Sigmoid colon (tissue), 4 donors: ENCODE measurements at regions not wholly inside any gene's neighbourhood (a gene's known extent, or its start where the extent isn't known, plus 50 kb on each side); places are given as distances from the start of the nearest gene placed in this dataset.

ENCODE experiments used
- CTCF ChIP-seq, 4 experiments: fragments of 450-650 bp in 3 of 4; fragments of 200-600 bp in 1 of 4; IDR thresholded peaks; one replicate each; pipeline ENCODE4 v1.5.1; 2016 to 2019; ENCODE audit warnings: antibody characterized with exemption in 4 of 4, mild to moderate bottlenecking in 3 of 4, moderate library complexity in 2 of 4
- EP300 ChIP-seq, 4 donors: sonication (generic); formaldehyde crosslinking; IDR thresholded peaks; one replicate each; pipeline ENCODE4 v1.6.1; 2017; ENCODE audit warnings: antibody characterized with exemption in 4 of 4
- POLR2A ChIP-seq, 2 donors: fragments of 450-650 bp; IDR thresholded peaks; one replicate each; pipeline ENCODE4 v1.6.1; 2016; ENCODE audit warnings: antibody characterized with exemption in 2 of 2, mild to moderate bottlenecking in 2 of 2, moderate library complexity in 2 of 2
- POLR2AphosphoS5 ChIP-seq, 4 donors: sonication (generic); formaldehyde crosslinking; IDR thresholded peaks; one replicate each; pipeline ENCODE4 v1.6.1; 2017; ENCODE audit warnings: antibody characterized with exemption in 4 of 4

- TF ChIP-seq CTCF (IDR thresholded peaks at IDR 0.05) (no peak), POLR2A (IDR thresholded peaks at IDR 0.05) (no peak), POLR2AphosphoS5 (IDR thresholded peaks at IDR 0.05) (peak in 1 of 4 donors; percentile 40), EP300 (IDR thresholded peaks at IDR 0.05) (peak in 1 of 4 donors; percentile 9)
Observed at GRCh38 chrX:95885074-95885473, 799.6 kb upstream of the DIAPH2 start.
